ENCODE measurements at regions not wholly inside any gene's neighbourhood (a gene's known extent, or its start where the extent isn't known, plus 50 kb on each side); places are given as distances from the start of the nearest gene placed in this dataset.

DNA sequence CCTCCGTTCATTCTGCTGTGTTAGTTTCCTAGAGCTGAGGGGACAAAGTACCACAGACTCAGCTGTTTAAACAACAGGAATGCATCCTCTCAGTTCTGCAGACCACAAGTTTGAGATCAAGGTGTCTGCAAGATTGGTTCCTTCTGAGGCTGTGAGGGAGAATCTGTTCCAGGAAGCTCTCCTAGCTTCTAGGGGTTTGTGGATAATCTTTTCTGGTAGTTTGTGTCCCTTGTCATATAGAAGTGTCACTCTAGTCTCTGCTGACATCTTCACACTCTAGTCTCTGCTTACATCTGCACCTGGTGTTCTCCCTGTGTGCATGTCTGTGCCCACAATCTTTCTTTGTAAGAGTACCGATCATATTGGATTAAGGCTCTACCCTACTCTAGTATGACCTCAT is 581.8 kb downstream of the RNF144A start:
- TF ChIP-seq EZH2 (IDR thresholded peaks at IDR 0.05; ENCODE audit: insufficient read depth, poor library complexity, severe bottlenecking), result no peak
- no peak for TF ChIP-seq EZH2phosphoT487 (IDR thresholded peaks at IDR 0.05; ENCODE audit: insufficient read depth, low read depth)

Measured in GM23248 (cell line).